Stomach (tissue), 4 donors: ENCODE measurements at regions not wholly inside any gene's neighbourhood (a gene's known extent, or its start where the extent isn't known, plus 50 kb on each side); places are given as distances from the start of the nearest gene placed in this dataset.

Source experiments
- EP300 ChIP-seq: sonication (generic); formaldehyde crosslinking; IDR thresholded peaks from one replicate; pipeline ENCODE4 v1.6.1; 2017; ENCODE audit warnings: antibody characterized with exemption
- POLR2A ChIP-seq, 4 donors: fragments of 450-650 bp; IDR thresholded peaks; one replicate each; pipeline ENCODE4 v1.6.1; 2016; ENCODE audit warnings: antibody characterized with exemption in 4 of 4, control low read depth in 2 of 4, mild to moderate bottlenecking in 1 of 4, moderate library complexity in 1 of 4
- TF ChIP-seq, protein P1 (sequence below), 7 experiments: fragments of 450-650 bp in 4 of 7; fragments of 200-600 bp in 3 of 7; sonication (generic) in 3 of 7; IDR thresholded peaks; one replicate each; pipeline ENCODE4 v1.5.1; 2016 to 2019; ENCODE audit warnings: antibody characterized with exemption in 7 of 7, control low read depth in 2 of 7, mild to moderate bottlenecking in 1 of 7

DNA sequence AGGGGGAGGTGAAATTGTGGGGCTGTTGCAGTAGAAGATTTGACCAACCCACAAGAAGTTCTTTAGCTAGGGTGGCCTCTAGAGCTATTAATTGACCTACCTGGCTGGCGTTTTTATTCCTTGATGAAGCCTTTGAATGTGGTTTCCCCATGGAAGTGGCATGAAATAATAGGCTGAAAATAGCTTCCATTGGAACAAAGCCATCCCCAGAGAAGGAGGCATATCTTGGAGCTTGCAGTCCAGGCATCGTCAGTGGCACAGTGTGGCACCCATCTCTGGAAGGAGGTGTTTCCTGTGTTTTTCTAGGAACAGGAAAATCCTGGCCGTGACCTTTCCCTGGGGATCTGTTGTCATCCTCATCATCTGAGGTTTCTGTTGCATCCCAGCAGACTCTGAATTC is 96.3 kb upstream of the WDR1 start:
- no peak for TF ChIP-seq POLR2A (IDR thresholded peaks at IDR 0.05)
- TF ChIP-seq, protein P1, sequence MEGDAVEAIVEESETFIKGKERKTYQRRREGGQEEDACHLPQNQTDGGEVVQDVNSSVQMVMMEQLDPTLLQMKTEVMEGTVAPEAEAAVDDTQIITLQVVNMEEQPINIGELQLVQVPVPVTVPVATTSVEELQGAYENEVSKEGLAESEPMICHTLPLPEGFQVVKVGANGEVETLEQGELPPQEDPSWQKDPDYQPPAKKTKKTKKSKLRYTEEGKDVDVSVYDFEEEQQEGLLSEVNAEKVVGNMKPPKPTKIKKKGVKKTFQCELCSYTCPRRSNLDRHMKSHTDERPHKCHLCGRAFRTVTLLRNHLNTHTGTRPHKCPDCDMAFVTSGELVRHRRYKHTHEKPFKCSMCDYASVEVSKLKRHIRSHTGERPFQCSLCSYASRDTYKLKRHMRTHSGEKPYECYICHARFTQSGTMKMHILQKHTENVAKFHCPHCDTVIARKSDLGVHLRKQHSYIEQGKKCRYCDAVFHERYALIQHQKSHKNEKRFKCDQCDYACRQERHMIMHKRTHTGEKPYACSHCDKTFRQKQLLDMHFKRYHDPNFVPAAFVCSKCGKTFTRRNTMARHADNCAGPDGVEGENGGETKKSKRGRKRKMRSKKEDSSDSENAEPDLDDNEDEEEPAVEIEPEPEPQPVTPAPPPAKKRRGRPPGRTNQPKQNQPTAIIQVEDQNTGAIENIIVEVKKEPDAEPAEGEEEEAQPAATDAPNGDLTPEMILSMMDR (IDR thresholded peaks at IDR 0.05): no peak
- TF ChIP-seq EP300: no peak
